GM12878 (cell line): ENCODE measurements at regions not wholly inside any gene's neighbourhood (a gene's known extent, or its start where the extent isn't known, plus 50 kb on each side); places are given as distances from the start of the nearest gene placed in this dataset.

ENCODE experiments used
- BRCA1 ChIP-seq: IDR thresholded peaks from 2 replicates; pipeline ENCODE4 v1.6.1; 2011; ENCODE audit warnings: low read depth, low read length, improper control_type of control experiment
- CHD2 ChIP-seq: IDR thresholded peaks from 2 replicates; pipeline ENCODE4 v1.6.1; 2011; ENCODE audit warnings: low read depth, low read length, improper control_type of control experiment, borderline replicate concordance
- CTCF ChIP-seq, 3 experiments: IDR thresholded peaks in 2 of 3; conservative IDR thresholded peaks in 1 of 3; 2 replicates each; pipeline ENCODE4 v1.5.1; 2011; ENCODE audit warnings: low read depth in 3 of 3, low read length in 3 of 3, mild to moderate bottlenecking in 3 of 3, control low read depth in 2 of 3, moderate library complexity in 2 of 3, inconsistent platforms in 1 of 3, mixed read lengths in 1 of 3; ENCODE audit not compliant: control insufficient read depth in 2 of 3, insufficient read depth in 1 of 3; ENCODE audit errors: extremely low read depth in 1 of 3
- EP300 ChIP-seq, 2 experiments: fragments of 150-350 bp in 1 of 2; IDR thresholded peaks; 2 replicates each; pipeline ENCODE4 v1.6.1; 2011 to 2012; ENCODE audit warnings: low read depth in 2 of 2, low read length in 2 of 2, borderline replicate concordance in 1 of 2, improper control_type of control experiment in 1 of 2, inconsistent platforms in 1 of 2; ENCODE audit not compliant: control insufficient read depth in 1 of 2
- HDAC6 ChIP-seq: fragments of 200-600 bp; sonication (generic); IDR thresholded peaks from one replicate; pipeline ENCODE4 v1.8.0; 2017; ENCODE audit warnings: antibody characterized with exemption; ENCODE audit not compliant: unreplicated experiment
- MXI1 ChIP-seq: fragments of 150-350 bp; IDR thresholded peaks from 2 replicates; pipeline ENCODE4 v1.6.1; 2011; ENCODE audit warnings: low read depth, mild to moderate bottlenecking, inconsistent platforms, low read length, improper control_type of control experiment
- MYC ChIP-seq: IDR thresholded peaks from 2 replicates; pipeline ENCODE4 v1.6.1; 2011; ENCODE audit warnings: mild to moderate bottlenecking, low read length, moderate library complexity, inconsistent platforms; ENCODE audit not compliant: insufficient read depth, insufficient replicate concordance, insufficient read length, severe bottlenecking
- NFYB ChIP-seq: IDR thresholded peaks from 2 replicates; pipeline ENCODE4 v1.6.1; 2011; ENCODE audit warnings: low read depth, mild to moderate bottlenecking, low read length, improper control_type of control experiment, moderate library complexity; ENCODE audit not compliant: insufficient read depth
- NRF1 ChIP-seq: conservative IDR thresholded peaks from 2 replicates; pipeline ENCODE4 v1.6.1; 2011; ENCODE audit warnings: mild to moderate bottlenecking, low read depth, low read length, improper control_type of control experiment
- PBX3 ChIP-seq: IDR thresholded peaks from 2 replicates; pipeline ENCODE4 v1.6.1; 2011; ENCODE audit warnings: mild to moderate bottlenecking, low read depth, low read length, moderate library complexity; ENCODE audit not compliant: insufficient replicate concordance
- RCOR1 ChIP-seq: conservative IDR thresholded peaks from 2 replicates; pipeline ENCODE4 v1.6.1; 2012; ENCODE audit warnings: low read depth, low read length, improper control_type of control experiment
- TCF12 ChIP-seq: IDR thresholded peaks from 2 replicates; pipeline ENCODE4 v1.6.1; 2011; ENCODE audit warnings: low read depth, mild to moderate bottlenecking, low read length
- YY1 ChIP-seq: IDR thresholded peaks from 2 replicates; pipeline ENCODE4 v1.6.1; 2011; ENCODE audit warnings: low read depth, mild to moderate bottlenecking, low read length
- TF ChIP-seq, protein P1 (sequence below): IDR thresholded peaks from 2 replicates; pipeline ENCODE4 v1.6.1; 2012; ENCODE audit warnings: low read depth, low read length, improper control_type of control experiment

DNA sequence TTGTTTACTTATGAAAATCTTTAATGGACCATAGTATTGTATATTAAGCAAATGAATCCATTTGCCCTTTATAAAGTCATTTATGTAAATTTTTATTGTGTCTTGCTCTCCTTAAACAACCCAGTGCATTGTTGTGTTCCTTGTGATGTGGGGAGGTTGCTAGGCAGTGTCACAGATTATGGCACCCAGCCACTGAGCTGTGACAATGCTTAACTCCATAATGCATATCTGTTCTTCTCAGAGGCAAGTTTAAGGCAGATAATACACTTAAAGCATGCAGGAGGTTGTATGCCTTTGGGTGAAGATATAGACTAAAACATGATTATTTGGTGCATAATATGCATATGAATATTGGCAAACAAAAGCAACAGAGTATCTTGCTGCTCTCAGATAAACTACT lies 269.6 kb upstream of the RIOK2 start:
- TF ChIP-seq MYC (no peak), YY1 (no peak), NFYB (no peak), HDAC6 (no peak), CTCF (IDR thresholded peaks at IDR 0.05 in 2 of 3, conservative IDR thresholded peaks at IDR 0.05 in 1 of 3; ENCODE audit: control insufficient read depth in 2 of 3, extremely low read depth in 1 of 3, insufficient read depth in 1 of 3, low read depth in 3 of 3, low read length in 3 of 3) (no peak), TCF12 (no peak), CHD2 (no peak), NRF1 (no peak), BRCA1 (no peak), MXI1 (no peak), PBX3 (no peak), EP300 (IDR thresholded peaks at IDR 0.05; ENCODE audit: borderline replicate concordance in 1 of 2, control insufficient read depth in 1 of 2, low read depth in 2 of 2, low read length in 2 of 2) (no peak), RCOR1 (no peak)
- TF ChIP-seq, protein P1, sequence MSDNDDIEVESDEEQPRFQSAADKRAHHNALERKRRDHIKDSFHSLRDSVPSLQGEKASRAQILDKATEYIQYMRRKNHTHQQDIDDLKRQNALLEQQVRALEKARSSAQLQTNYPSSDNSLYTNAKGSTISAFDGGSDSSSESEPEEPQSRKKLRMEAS, result no peak
